ENCODE measurements at regions not wholly inside any gene's neighbourhood (a gene's known extent, or its start where the extent isn't known, plus 50 kb on each side); places are given as distances from the start of the nearest gene placed in this dataset.

DNA sequence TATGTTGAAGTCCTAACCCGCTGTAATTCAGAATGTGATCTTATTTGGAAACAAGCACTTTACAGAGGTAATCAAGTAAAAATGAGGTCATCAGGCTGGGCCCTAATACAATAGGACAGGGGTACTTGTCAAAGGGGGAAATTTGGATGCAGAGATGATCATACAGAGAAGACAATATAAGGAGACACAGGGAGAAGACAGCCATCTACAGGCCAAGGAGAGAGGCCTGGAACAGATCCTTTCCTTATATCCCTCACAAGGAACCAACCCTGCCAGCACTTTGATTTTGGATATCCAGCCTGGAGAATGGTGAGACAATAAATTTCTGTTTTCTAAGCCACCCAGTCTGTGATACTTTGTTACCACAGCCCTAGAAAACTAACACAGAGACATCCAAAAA is 104.3 kb downstream of the METTL4 start:
- DNase-seq: no peak

- no peak for DNase-seq
Observed at GRCh38 chr18:2468051-2468450, 103.3 kb downstream of the METTL4 start.

- DNase-seq: no peak
Observed at GRCh38 chr18:2471523-2471922, 99.8 kb downstream of the METTL4 start.

DNA sequence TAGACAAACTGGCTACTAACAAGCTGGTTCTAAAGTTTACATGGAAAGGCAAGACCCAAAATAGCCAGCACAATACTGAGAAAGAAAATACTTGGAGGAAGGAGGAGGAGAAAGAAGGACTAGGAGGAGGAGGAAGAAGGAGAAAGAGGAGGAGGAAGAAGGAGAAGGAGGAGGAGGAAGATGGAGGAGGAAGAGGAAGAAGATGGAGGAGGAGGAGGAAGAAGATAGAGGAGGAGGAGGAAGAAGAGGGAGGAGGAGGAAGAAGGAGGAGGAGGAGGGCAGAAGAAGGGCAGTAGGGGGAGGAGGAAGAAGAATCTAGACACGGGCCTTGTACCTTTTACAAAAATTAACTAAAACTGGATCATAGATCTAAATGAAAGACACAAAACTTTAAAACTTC is 92.6 kb downstream of the METTL4 start:
- DNase-seq: no peak

DNA sequence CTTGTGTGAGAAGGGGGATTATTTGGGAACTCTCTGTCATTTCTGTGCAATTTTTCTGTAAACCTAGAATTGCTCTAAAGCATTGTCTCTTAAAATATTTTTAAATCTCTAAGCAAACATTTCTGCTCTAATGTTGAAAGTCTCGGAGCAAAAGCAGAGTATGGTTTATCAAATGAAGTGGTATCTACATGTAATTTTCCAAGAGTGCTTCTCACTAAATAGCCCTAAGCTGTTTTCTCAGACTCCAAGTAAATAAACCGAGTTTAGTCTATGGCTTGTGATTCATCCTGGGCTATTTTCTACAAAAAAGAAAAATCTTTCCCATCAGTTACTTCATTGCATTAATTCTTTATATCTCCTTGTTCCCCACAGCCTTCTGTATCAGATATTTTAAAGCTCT is 90.8 kb downstream of the METTL4 start:
- no peak for DNase-seq

DNA sequence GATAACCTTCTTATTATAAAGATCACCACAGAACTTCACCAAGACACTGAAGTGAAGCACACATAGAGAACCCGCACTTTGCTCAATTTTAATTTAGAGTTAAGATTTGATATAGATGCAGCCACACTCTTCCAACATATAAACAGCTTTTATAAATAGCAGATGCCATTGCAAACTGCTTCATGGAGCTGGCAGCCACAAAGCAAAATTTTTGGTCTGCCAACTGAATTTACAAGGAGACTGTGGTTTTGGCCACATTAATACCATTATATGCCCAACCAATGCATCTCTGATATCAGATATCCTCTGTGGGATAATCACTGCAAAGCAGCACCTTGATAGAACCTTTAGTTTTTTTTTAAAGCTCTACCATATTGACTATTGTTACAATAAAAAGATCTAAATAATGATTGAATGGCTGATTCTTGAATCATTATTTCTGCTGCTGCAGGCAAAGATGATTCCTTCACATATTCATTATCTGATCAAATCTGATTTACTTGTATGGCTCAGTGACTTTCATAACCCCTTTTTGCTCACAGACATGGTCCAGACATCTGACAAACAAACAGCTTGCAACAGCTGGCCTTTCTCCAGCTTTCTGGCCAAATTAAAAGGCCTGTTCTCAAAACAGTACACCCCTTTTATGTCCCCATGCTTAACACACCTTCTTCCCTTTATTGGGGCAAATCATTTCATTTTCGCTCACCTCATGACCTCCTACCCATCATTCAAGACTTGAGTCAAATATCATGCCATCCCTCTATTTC is 88.4 kb downstream of the METTL4 start:
- no peak for DNase-seq

DNA sequence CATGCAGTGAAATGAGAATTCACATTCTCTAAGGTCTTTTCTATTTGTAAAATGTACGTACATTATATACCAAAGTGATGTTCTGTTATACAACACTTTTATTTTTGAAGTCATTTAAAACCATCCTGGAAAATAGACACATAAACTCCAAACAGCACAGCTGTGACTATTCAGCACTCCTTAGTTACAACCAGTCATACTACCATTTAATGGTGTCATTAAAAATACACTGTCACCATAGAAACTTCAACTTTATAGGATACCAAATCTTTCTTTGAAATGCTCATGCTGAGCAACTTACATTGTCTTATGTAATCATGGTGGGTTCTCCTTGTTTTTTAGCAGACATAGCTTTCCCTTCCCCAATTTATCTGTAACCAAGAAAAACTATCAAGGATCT is 85.3 kb downstream of the METTL4 start:
- DNase-seq: no peak

GRCh38 chr18:2486426-2486825 is 84.9 kb downstream of the METTL4 start:
- DNase-seq: no peak

All from activated naive CD4-positive, alpha-beta T cell (primary cell).